ENCODE measurements at regions not wholly inside any gene's neighbourhood (a gene's known extent, or its start where the extent isn't known, plus 50 kb on each side); places are given as distances from the start of the nearest gene placed in this dataset.

DNA sequence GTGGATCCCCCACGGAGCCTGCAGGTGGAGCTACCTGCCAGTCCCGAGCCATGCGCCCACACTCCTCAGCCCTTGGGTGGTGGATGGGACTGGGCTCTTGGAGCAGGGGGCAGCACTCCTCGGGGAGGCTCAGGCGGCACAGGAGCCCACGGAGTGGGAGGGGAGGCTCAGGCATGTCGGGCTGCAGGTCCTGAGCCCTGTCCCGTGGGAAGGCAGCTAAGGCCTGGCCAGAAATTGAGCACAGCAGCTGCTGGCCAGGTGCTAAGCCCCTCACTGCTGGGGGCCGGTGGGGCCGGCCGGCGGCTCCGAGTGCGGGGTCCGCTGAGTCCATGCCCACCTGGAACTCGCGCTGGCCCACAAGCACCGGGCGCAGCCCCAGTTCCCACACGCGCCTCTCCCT, 91.7 kb upstream of the ACVR1 start:
- no peaks in the 10 kb centered on the region for H3K27me3 Mint-ChIP-seq
- no peaks in the 10 kb centered on the region for H3K4me1 Mint-ChIP-seq (ENCODE audit: low read depth)
- ChIA-PET CTCF (no interaction called here), POLR2A (interaction anchor here (0.6 kb wide), 1 partner anchor 138 kb away, joined by 3 read pairs; no protein-coding TSS in a partner anchor)
- no peaks in the 10 kb centered on the region for H3K36me3 Mint-ChIP-seq (ENCODE audit: low read depth)
- TF ChIP-seq, protein P1, sequence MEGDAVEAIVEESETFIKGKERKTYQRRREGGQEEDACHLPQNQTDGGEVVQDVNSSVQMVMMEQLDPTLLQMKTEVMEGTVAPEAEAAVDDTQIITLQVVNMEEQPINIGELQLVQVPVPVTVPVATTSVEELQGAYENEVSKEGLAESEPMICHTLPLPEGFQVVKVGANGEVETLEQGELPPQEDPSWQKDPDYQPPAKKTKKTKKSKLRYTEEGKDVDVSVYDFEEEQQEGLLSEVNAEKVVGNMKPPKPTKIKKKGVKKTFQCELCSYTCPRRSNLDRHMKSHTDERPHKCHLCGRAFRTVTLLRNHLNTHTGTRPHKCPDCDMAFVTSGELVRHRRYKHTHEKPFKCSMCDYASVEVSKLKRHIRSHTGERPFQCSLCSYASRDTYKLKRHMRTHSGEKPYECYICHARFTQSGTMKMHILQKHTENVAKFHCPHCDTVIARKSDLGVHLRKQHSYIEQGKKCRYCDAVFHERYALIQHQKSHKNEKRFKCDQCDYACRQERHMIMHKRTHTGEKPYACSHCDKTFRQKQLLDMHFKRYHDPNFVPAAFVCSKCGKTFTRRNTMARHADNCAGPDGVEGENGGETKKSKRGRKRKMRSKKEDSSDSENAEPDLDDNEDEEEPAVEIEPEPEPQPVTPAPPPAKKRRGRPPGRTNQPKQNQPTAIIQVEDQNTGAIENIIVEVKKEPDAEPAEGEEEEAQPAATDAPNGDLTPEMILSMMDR (IDR thresholded peaks at IDR 0.05) = no peak
- H3K4me3 Mint-ChIP-seq = no peak overlapping the region
- intact Hi-C loops (cut with micrococcal nuclease) = no loop called here
- no peak overlapping the region for H3K27ac Mint-ChIP-seq
- no peaks in the 10 kb centered on the region for H3K9me3 Mint-ChIP-seq
- no peak for DNase-seq
- no peak for ATAC-seq

DNA sequence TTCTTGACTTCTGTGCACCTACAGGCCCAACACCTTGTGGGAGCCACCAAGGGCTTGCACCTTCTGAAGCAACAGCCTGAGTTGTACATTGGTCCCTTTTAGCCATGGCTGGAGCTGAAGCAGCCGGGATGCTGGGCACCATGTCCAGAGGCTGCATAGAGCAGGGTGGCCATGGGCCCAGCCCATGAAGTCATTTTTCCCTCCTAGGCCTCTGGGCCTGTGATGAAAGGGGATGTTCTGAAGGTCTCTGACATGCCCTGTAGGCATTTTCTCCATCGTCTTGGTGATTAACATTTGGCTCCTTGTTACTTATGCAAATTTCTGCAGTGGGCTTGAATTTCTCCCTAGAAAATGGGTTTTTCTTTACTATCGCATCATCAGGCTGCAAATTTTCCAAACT, 83.1 kb upstream of the ACVR1 start:
- H3K27ac Mint-ChIP-seq = no peak overlapping the region
- H3K4me1 Mint-ChIP-seq (ENCODE audit: low read depth) = no peaks in the 10 kb centered on the region
- DNase-seq = no peak

DNA sequence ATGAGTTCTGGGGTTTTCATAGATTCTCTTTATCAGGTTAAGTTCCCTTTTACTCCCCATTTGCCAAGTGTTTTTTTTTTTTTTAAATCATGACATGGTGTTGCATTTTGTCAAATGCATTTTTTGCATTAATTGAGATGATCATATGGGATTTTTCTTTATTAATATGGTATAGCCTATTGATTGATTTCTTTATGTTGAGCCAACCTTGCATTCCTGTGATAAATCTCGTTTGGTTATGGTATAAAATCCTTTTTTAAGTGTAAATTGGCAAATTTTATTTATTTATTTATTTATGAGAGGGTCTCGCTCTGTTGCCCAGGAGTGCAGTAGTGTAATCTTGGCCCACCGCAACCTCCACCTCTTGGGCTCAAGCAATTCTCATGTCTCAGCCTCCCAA, 81.5 kb upstream of the ACVR1 start:
- DNase-seq (no peak), ATAC-seq (no peak)
- peaks cover 28% of the 10 kb centered on the region for H3K9me3 Mint-ChIP-seq
- H3K4me3 Mint-ChIP-seq = no peak overlapping the region
- ChIA-PET CTCF (no interaction called here), POLR2A (no interaction called here)
- no peaks in the 10 kb centered on the region for H3K4me1 Mint-ChIP-seq (ENCODE audit: low read depth)
- intact Hi-C loops (cut with micrococcal nuclease) = no loop called here
- no peaks in the 10 kb centered on the region for H3K27me3 Mint-ChIP-seq
- no peak overlapping the region for H3K27ac Mint-ChIP-seq
- H3K36me3 Mint-ChIP-seq (ENCODE audit: low read depth) = peaks cover 4% of the 10 kb centered on the region
- TF ChIP-seq, protein P1 (IDR thresholded peaks at IDR 0.05) = no peak

More for the DNA sequence above, 83.1 kb upstream of the ACVR1 start:
- H3K9me3 Mint-ChIP-seq = peaks cover 28% of the 10 kb centered on the region
- CTCF ChIA-PET = no interaction called here
- POLR2A ChIA-PET = no interaction called here
- intact Hi-C loops (cut with micrococcal nuclease) = no loop called here
- H3K36me3 Mint-ChIP-seq (ENCODE audit: low read depth) = peaks cover 4% of the 10 kb centered on the region
- H3K4me3 Mint-ChIP-seq = no peak overlapping the region
- no peaks in the 10 kb centered on the region for H3K27me3 Mint-ChIP-seq
- TF ChIP-seq, protein P1 (IDR thresholded peaks at IDR 0.05) = no peak
- no peak for ATAC-seq

DNA sequence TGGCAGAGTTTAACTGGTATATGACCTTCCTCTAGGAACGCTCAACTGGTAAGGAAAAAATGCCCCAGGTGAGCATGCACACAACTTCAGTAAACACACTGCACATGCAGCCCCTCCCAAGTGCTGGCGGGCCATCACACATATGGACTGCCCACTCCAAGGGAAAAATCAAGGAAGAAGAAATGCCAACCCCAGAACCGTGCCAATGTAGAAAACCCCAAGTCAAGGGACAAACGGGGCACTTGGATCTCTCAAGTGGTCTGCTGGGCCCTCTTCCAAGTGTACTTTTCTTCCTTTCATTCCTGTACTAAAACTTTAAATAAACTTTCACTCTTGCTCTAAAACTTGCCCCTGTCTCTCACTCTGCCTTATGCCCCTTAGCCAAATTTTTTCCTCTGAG, 76.4 kb upstream of the ACVR1 start:
- Mint-ChIP-seq H3K4me1 (ENCODE audit: low read depth) (no peaks in the 10 kb centered on the region), H3K27me3 (no peaks in the 10 kb centered on the region), H3K9me3 (peaks cover 11% of the 10 kb centered on the region), H3K27ac (no peak overlapping the region), H3K36me3 (ENCODE audit: low read depth) (no peaks in the 10 kb centered on the region), H3K4me3 (no peak overlapping the region)
- intact Hi-C loops (cut with micrococcal nuclease) = no loop called here
- CTCF ChIA-PET = no interaction called here
- DNase-seq (no peak), ATAC-seq (no peak)
- TF ChIP-seq, protein P1 (IDR thresholded peaks at IDR 0.05) = no peak
- POLR2A ChIA-PET = no interaction called here

DNA sequence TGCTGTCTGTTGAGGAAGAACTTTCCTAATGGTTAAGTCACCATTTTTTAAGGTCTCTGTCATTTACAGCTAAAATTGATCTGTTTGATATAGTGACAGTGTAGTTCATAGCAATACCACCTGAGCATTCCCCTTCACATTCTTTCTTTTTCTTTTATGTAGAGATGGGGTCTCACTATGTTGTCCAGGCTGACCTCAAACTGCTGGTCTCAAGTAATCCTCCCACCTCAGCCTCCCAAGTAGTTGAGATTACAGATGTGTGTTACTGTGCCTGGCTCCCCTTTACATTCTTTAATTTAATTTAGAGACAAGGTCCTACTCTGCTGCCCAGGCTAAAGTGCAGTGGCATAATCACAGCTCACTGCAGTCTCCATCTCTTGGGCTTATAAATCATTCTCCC, 72.7 kb upstream of the ACVR1 start:
- no peak overlapping the region for H3K27ac Mint-ChIP-seq
- no peaks in the 10 kb centered on the region for H3K4me1 Mint-ChIP-seq (ENCODE audit: low read depth)
- H3K9me3 Mint-ChIP-seq = no peaks in the 10 kb centered on the region
- H3K4me3 Mint-ChIP-seq = no peak overlapping the region
- intact Hi-C loops (cut with micrococcal nuclease) = no loop called here
- DNase-seq (no peak), ATAC-seq (no peak)
- POLR2A ChIA-PET = no interaction called here
- H3K36me3 Mint-ChIP-seq (ENCODE audit: low read depth) = no peaks in the 10 kb centered on the region
- TF ChIP-seq, protein P1 (IDR thresholded peaks at IDR 0.05) = no peak
- CTCF ChIA-PET = interaction anchor here (1.0 kb wide), 1 partner anchor 8 kb away, joined by 3 read pairs; no protein-coding TSS in a partner anchor
- no peaks in the 10 kb centered on the region for H3K27me3 Mint-ChIP-seq
